GM23338 (cell line): ENCODE measurements at regions not wholly inside any gene's neighbourhood (a gene's known extent, or its start where the extent isn't known, plus 50 kb on each side); places are given as distances from the start of the nearest gene placed in this dataset.

Experiments
- ATAC-seq: fragments of 200-7000 bp; cut with Tn5 transposase; 3 replicates; pipeline ENCODE4 v1.9.1; 2020
- DNase-seq: peaks from one replicate; pipeline ENCODE4 v3.0.0-alpha.2; 2015; ENCODE audit warnings: low spot score
- H2AFZ ChIP-seq: fragments of 200-600 bp; sonication (generic); 2 replicates; pipeline ENCODE4 v1.8.0; 2016; ENCODE audit warnings: antibody characterized with exemption, mild to moderate bottlenecking, moderate library complexity
- H3F3A ChIP-seq: fragments of 200-600 bp; sonication (generic); replicated peaks from 2 replicates; pipeline ENCODE4 v1.8.0; 2017; ENCODE audit warnings: antibody characterized with exemption, mixed run types, low read depth
- H3K27ac ChIP-seq: fragments of 200-600 bp; sonication (generic); 2 replicates; pipeline ENCODE4 v1.6.1; 2016; ENCODE audit warnings: low read depth
- H3K27me3 ChIP-seq: fragments of 200-600 bp; sonication (generic); 2 replicates; pipeline ENCODE4 v1.8.0; 2016; ENCODE audit warnings: mild to moderate bottlenecking, mixed run types, moderate library complexity; ENCODE audit not compliant: insufficient read depth
- H3K36me3 ChIP-seq: fragments of 200-600 bp; sonication (generic); 2 replicates; pipeline ENCODE4 v1.8.0; 2016; ENCODE audit warnings: mild to moderate bottlenecking; ENCODE audit not compliant: insufficient read depth
- H3K4me1 ChIP-seq: fragments of 200-600 bp; sonication (generic); 2 replicates; pipeline ENCODE4 v1.8.0; 2016; ENCODE audit warnings: mild to moderate bottlenecking, moderate library complexity; ENCODE audit not compliant: insufficient read depth
- H3K4me2 ChIP-seq: fragments of 200-600 bp; sonication (generic); 2 replicates; pipeline ENCODE4 v1.7.1; 2017; ENCODE audit warnings: mixed run types
- H3K4me3 ChIP-seq: fragments of 200-600 bp; sonication (generic); 2 replicates; pipeline ENCODE4 v1.6.1; 2016; ENCODE audit warnings: mixed run types
- H3K79me2 ChIP-seq: fragments of 200-600 bp; sonication (generic); replicated peaks from 2 replicates; pipeline ENCODE4 v1.8.0; 2017; ENCODE audit warnings: mild to moderate bottlenecking; ENCODE audit not compliant: insufficient read depth
- H3K9me2 ChIP-seq: fragments of 200-600 bp; sonication (generic); 2 replicates; pipeline ENCODE4 v1.8.0; 2017; ENCODE audit not compliant: insufficient read depth
- H4K20me1 ChIP-seq: fragments of 200-600 bp; sonication (generic); replicated peaks from 2 replicates; pipeline ENCODE4 v1.8.0; 2017; ENCODE audit warnings: mild to moderate bottlenecking; ENCODE audit not compliant: insufficient read depth
- H3K27ac Mint-ChIP-seq: 2 replicates; pipeline ENCODE4 v1.8.0; 2020; ENCODE audit warnings: inconsistent platforms, mild to moderate bottlenecking, moderate library complexity, mixed read lengths
- H3K27me3 Mint-ChIP-seq: 3 replicates; pipeline ENCODE4 v1.8.0; 2022; ENCODE audit warnings: low read depth, mild to moderate bottlenecking, moderate library complexity, mixed read lengths, inconsistent platforms; ENCODE audit not compliant: insufficient read depth, poor library complexity
- H3K36me3 Mint-ChIP-seq: 3 replicates; pipeline ENCODE4 v1.8.0; 2021; ENCODE audit warnings: low read depth, mild to moderate bottlenecking, inconsistent platforms, moderate library complexity, mixed read lengths
- H3K4me1 Mint-ChIP-seq: 3 replicates; pipeline ENCODE4 v1.8.0; 2020; ENCODE audit warnings: mild to moderate bottlenecking, inconsistent platforms, mixed read lengths
- H3K4me3 Mint-ChIP-seq: 3 replicates; pipeline ENCODE4 v1.8.0; 2021; ENCODE audit warnings: moderate library complexity, mild to moderate bottlenecking, inconsistent platforms, mixed read lengths
- H3K9me3 Mint-ChIP-seq: 3 replicates; pipeline ENCODE4 v1.8.0; 2020; ENCODE audit warnings: moderate library complexity, mild to moderate bottlenecking, inconsistent platforms, mixed read lengths
- CREB1 ChIP-seq: fragments of 250-450 bp; sonication (Bioruptor Pico); IDR thresholded peaks from 2 replicates; pipeline ENCODE4 v1.5.0; 2020; ENCODE audit warnings: low read depth, mild to moderate bottlenecking, moderate library complexity
- CTCF ChIP-seq, 2 experiments: fragments of 200-600 bp in 1 of 2; sonication (generic) in 1 of 2; conservative IDR thresholded peaks; 2 replicates each; pipeline versions ENCODE4 v1.5.1 to v1.6.1; 2016 to 2017; ENCODE audit warnings: antibody characterized with exemption in 2 of 2, low read depth in 2 of 2, mild to moderate bottlenecking in 2 of 2, moderate library complexity in 1 of 2
- EZH2 ChIP-seq: fragments of 200-600 bp; sonication (generic); IDR thresholded peaks from one replicate; pipeline ENCODE4 v1.8.0; 2017; ENCODE audit warnings: antibody characterized with exemption, mild to moderate bottlenecking, low read depth; ENCODE audit not compliant: unreplicated experiment
- EZH2phosphoT487 ChIP-seq: fragments of 200-600 bp; sonication (generic); IDR thresholded peaks from one replicate; pipeline ENCODE4 v1.8.1; 2018; ENCODE audit warnings: antibody characterized with exemption; ENCODE audit not compliant: unreplicated experiment
- JUNB ChIP-seq: IDR thresholded peaks from one replicate; pipeline ENCODE4 v1.6.1; 2016; ENCODE audit warnings: antibody characterized with exemption; ENCODE audit not compliant: unreplicated experiment
- NANOG ChIP-seq: IDR thresholded peaks from 2 replicates; pipeline ENCODE4 v1.6.1; 2016; ENCODE audit warnings: antibody characterized with exemption, borderline replicate concordance
- POLR2AphosphoS5 ChIP-seq: IDR thresholded peaks from 2 replicates; pipeline ENCODE4 v1.6.1; 2016; ENCODE audit warnings: antibody characterized with exemption, low read depth
- REST ChIP-seq: IDR thresholded peaks from one replicate; pipeline ENCODE4 v1.6.1; 2018; ENCODE audit warnings: antibody characterized with exemption; ENCODE audit not compliant: unreplicated experiment
- STAT1 ChIP-seq: IDR thresholded peaks from one replicate; pipeline ENCODE4 v1.6.1; 2016; ENCODE audit warnings: antibody characterized with exemption; ENCODE audit not compliant: unreplicated experiment
- ZNF114 ChIP-seq: fragments of 250-450 bp; sonication (Bioruptor Pico); IDR thresholded peaks from 2 replicates; pipeline ENCODE4 v1.5.0; 2020; ENCODE audit warnings: mild to moderate bottlenecking, moderate library complexity
- ZNF331 ChIP-seq: fragments of 250-450 bp; sonication (Bioruptor Pico); IDR thresholded peaks from 2 replicates; pipeline ENCODE4 v1.5.0; 2020; ENCODE audit warnings: low read depth, mild to moderate bottlenecking, moderate library complexity
- TF ChIP-seq, protein P1 (sequence below): IDR thresholded peaks from 2 replicates; pipeline ENCODE4 v1.6.1; 2016; ENCODE audit warnings: antibody characterized with exemption
- TF ChIP-seq, protein P2 (sequence below): fragments of 250-450 bp; sonication (Bioruptor Pico); IDR thresholded peaks from 2 replicates; pipeline ENCODE4 v1.5.0; 2020; ENCODE audit warnings: mild to moderate bottlenecking, moderate library complexity

DNA sequence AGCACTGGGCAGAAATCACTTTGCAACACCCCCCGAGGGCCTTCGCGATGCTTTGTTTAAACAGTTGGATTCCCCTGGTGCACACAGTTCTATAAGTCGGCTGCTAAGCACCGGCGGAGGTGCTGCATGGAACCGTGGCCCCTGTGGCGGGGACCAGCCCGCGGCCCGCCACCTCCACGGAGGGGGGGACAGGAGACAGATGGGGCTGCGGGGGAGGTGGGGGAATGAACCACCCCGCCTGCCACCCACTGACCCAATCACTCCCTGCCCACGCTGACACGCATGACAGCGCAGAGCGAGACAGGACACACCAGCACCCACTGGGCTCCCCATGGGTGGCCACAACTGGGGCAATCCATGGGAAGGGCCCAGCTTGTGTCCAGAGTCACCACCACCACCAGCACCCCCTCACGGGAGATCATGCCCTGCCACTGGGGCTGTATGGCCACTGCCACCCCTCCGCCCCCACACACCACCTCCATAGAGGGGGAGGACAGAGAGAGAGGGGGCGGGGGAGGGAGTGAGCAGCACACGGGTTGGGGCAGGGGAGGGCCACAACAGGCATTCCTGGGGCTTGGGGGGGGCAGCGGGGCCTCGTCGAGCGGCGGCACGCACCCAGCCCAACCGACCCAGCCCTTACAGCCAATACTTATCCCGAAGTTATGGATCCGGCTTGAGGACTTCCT is 118.3 kb upstream of the ANKRD30BL start:
- Mint-ChIP-seq H3K36me3 (peaks cover 12% of the 10 kb centered on the region), H3K27me3 (peaks cover 2% of the 10 kb centered on the region), H3K4me3 (no peak overlapping the region), H3K4me1 (no peaks in the 10 kb centered on the region; the same call in 2 of the 3 replicates), H3K9me3 (peaks cover 41% of the 10 kb centered on the region), H3K27ac (no peak overlapping the region)
- Histone ChIP-seq H4K20me1 (no peaks in the 10 kb centered on the region), H3K9me2 (no peaks in the 10 kb centered on the region), H3K4me1 (no peaks in the 10 kb centered on the region), H3K27me3 (no peaks in the 10 kb centered on the region), H3K79me2 (no peaks in the 10 kb centered on the region), H3F3A (no peaks in the 10 kb centered on the region), H2AFZ (no peak overlapping the region), H3K27ac (no peak overlapping the region), H3K4me3 (no peak overlapping the region), H3K36me3 (no peaks in the 10 kb centered on the region), H3K4me2 (no peak overlapping the region)
- ATAC-seq (no peak), DNase-seq (no peak)
- TF ChIP-seq STAT1, result no peak
- TF ChIP-seq, protein P1, sequence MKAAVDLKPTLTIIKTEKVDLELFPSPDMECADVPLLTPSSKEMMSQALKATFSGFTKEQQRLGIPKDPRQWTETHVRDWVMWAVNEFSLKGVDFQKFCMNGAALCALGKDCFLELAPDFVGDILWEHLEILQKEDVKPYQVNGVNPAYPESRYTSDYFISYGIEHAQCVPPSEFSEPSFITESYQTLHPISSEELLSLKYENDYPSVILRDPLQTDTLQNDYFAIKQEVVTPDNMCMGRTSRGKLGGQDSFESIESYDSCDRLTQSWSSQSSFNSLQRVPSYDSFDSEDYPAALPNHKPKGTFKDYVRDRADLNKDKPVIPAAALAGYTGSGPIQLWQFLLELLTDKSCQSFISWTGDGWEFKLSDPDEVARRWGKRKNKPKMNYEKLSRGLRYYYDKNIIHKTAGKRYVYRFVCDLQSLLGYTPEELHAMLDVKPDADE, result no peak
- no peak for TF ChIP-seq NANOG
- no peak for TF ChIP-seq ZNF331 (CRISPR knock-in tag)
- TF ChIP-seq POLR2AphosphoS5, result no peak
- no peak for TF ChIP-seq EZH2
- TF ChIP-seq CTCF (conservative IDR thresholded peaks at IDR 0.05; ENCODE audit: low read depth in 2 of 2), result no peak
- no peak for TF ChIP-seq EZH2phosphoT487
- no peak for TF ChIP-seq CREB1
- no peak for TF ChIP-seq REST
- no peak for TF ChIP-seq JUNB
- TF ChIP-seq, protein P2, sequence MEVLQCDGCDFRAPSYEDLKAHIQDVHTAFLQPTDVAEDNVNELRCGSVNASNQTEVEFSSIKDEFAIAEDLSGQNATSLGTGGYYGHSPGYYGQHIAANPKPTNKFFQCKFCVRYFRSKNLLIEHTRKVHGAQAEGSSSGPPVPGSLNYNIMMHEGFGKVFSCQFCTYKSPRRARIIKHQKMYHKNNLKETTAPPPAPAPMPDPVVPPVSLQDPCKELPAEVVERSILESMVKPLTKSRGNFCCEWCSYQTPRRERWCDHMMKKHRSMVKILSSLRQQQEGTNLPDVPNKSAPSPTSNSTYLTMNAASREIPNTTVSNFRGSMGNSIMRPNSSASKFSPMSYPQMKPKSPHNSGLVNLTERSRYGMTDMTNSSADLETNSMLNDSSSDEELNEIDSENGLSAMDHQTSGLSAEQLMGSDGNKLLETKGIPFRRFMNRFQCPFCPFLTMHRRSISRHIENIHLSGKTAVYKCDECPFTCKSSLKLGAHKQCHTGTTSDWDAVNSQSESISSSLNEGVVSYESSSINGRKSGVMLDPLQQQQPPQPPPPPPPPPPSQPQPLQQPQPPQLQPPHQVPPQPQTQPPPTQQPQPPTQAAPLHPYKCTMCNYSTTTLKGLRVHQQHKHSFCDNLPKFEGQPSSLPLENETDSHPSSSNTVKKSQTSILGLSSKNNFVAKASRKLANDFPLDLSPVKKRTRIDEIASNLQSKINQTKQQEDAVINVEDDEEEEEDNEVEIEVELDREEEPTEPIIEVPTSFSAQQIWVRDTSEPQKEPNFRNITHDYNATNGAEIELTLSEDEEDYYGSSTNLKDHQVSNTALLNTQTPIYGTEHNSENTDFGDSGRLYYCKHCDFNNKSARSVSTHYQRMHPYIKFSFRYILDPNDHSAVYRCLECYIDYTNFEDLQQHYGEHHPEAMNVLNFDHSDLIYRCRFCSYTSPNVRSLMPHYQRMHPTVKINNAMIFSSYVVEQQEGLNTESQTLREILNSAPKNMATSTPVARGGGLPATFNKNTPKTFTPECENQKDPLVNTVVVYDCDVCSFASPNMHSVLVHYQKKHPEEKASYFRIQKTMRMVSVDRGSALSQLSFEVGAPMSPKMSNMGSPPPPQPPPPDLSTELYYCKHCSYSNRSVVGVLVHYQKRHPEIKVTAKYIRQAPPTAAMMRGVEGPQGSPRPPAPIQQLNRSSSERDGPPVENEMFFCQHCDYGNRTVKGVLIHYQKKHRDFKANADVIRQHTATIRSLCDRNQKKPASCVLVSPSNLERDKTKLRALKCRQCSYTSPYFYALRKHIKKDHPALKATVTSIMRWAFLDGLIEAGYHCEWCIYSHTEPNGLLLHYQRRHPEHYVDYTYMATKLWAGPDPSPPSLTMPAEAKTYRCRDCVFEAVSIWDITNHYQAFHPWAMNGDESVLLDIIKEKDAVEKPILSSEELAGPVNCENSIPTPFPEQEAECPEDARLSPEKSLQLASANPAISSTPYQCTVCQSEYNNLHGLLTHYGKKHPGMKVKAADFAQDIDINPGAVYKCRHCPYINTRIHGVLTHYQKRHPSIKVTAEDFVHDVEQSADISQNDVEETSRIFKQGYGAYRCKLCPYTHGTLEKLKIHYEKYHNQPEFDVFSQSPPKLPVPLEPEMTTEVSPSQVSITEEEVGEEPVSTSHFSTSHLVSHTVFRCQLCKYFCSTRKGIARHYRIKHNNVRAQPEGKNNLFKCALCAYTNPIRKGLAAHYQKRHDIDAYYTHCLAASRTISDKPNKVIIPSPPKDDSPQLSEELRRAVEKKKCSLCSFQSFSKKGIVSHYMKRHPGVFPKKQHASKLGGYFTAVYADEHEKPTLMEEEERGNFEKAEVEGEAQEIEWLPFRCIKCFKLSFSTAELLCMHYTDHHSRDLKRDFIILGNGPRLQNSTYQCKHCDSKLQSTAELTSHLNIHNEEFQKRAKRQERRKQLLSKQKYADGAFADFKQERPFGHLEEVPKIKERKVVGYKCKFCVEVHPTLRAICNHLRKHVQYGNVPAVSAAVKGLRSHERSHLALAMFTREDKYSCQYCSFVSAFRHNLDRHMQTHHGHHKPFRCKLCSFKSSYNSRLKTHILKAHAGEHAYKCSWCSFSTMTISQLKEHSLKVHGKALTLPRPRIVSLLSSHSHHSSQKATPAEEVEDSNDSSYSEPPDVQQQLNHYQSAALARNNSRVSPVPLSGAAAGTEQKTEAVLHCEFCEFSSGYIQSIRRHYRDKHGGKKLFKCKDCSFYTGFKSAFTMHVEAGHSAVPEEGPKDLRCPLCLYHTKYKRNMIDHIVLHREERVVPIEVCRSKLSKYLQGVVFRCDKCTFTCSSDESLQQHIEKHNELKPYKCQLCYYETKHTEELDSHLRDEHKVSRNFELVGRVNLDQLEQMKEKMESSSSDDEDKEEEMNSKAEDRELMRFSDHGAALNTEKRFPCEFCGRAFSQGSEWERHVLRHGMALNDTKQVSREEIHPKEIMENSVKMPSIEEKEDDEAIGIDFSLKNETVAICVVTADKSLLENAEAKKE (CRISPR knock-in tag), result no peak
- TF ChIP-seq ZNF114, result no peak
